ENCODE measurements at regions not wholly inside any gene's neighbourhood (a gene's known extent, or its start where the extent isn't known, plus 50 kb on each side); places are given as distances from the start of the nearest gene placed in this dataset.
"Not testable (repeated sequence)": the region's sequence is repeated elsewhere in the genome, so short reads cannot be mapped to it uniquely, and the experiment has no call there.

- no peak for DNase-seq (ENCODE audit: low read depth)
These were observed 98.2 kb upstream of the PRSS3 start for GRCh38 chr9:33697171-33697570.

DNA sequence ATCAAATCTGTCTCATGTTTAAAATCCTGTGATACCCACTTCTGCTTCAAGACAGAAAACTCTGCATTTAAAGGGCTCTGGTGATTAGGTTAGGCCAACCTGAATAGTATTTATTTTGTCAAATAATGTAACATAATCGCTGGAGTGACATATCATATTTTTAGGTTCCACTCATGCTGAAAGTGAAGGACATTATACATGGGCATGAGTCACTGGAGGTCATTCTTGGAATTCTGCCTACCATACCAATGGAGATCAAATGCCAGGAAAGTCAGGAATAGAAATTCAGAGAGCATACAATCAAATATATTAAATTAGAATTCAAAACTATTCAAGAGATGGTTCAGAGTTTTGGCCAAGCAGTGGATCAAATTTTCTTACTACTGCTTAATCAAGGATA is 97.1 kb upstream of the PRSS3 start:
- H3K27me3 ChIP-seq (ENCODE audit: control insufficient read depth, insufficient read depth, low read length), result no peaks in the 10 kb centered on the region
- TF ChIP-seq, protein P1, sequence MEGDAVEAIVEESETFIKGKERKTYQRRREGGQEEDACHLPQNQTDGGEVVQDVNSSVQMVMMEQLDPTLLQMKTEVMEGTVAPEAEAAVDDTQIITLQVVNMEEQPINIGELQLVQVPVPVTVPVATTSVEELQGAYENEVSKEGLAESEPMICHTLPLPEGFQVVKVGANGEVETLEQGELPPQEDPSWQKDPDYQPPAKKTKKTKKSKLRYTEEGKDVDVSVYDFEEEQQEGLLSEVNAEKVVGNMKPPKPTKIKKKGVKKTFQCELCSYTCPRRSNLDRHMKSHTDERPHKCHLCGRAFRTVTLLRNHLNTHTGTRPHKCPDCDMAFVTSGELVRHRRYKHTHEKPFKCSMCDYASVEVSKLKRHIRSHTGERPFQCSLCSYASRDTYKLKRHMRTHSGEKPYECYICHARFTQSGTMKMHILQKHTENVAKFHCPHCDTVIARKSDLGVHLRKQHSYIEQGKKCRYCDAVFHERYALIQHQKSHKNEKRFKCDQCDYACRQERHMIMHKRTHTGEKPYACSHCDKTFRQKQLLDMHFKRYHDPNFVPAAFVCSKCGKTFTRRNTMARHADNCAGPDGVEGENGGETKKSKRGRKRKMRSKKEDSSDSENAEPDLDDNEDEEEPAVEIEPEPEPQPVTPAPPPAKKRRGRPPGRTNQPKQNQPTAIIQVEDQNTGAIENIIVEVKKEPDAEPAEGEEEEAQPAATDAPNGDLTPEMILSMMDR (IDR thresholded peaks at IDR 0.05; ENCODE audit: insufficient read depth, low read length, poor library complexity, severe bottlenecking), result no peak
- H3K4me3 ChIP-seq (ENCODE audit: low read depth, low read length), result no peak overlapping the region
- no peak for DNase-seq (ENCODE audit: low read depth)
- no peaks in the 10 kb centered on the region for H3K36me3 ChIP-seq (ENCODE audit: control insufficient read depth, insufficient read depth, low read length)

More at GRCh38 chr9:33697171-33697570, 98.2 kb upstream of the PRSS3 start:
- TF ChIP-seq, protein P1 (IDR thresholded peaks at IDR 0.05; ENCODE audit: insufficient read depth, low read length, poor library complexity, severe bottlenecking), result no peak
- H3K4me3 ChIP-seq (ENCODE audit: low read depth, low read length), result no peak overlapping the region
- H3K27me3 ChIP-seq (ENCODE audit: control insufficient read depth, insufficient read depth, low read length), result no peaks in the 10 kb centered on the region
- H3K36me3 ChIP-seq (ENCODE audit: control insufficient read depth, insufficient read depth, low read length), result no peaks in the 10 kb centered on the region

DNA sequence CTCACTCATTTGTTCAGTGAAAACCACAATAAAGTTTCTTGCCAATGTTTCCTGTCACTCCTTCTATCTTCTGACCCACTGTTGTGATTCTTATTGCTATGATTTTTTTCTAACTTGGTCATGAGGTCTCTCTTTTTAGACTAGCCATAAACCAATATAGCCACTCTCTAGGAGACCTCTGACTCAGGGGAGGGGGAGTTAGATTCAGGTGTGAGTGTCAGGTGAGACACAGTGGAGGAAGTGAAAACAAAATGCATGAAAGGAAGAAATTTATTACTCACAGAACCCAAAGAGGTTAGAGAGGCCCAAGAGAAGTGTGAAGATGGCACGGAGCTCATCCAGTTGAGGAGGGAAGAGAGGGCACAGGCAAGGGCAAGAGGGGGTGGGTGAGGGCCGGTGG is 94.4 kb upstream of the PRSS3 start:
- H3K27me3 ChIP-seq (ENCODE audit: control insufficient read depth, insufficient read depth, low read length); H3K4me3 ChIP-seq (ENCODE audit: low read depth, low read length); DNase-seq (ENCODE audit: low read depth); H3K36me3 ChIP-seq (ENCODE audit: control insufficient read depth, insufficient read depth, low read length): not testable (repeated sequence)

DNA sequence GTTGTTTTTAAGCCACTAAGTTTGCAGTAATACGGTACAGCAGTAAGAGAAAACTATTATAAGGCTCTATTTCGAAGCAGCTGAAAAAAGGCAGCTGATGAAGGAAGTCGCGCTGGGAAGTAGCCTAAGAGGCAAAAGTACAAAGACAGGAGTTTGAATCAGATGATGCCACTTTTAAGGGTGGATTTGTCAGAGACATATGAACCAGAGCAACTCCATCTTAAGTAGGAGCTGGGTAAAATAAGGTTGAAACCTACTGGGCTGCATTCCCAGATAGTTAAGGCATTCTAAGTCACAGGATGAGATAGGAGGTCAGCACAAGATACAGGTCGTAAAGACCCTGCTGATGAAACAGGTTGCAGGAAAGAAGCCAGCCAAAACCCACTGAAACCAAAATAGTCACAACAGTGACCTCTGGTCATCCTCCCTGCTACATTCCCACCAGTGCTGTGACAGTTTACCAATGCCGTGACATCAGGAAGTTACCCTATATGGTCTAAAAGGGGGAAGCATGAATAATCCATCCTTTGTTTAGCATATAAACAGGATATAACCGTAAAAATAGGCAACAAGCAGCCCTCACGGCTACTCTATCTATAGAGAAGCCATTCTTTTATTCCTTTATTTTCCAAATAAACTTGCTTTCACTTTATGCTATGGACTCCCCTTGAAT is 91.8 kb upstream of the PRSS3 start:
- Histone ChIP-seq H3K36me3 (ENCODE audit: control insufficient read depth, insufficient read depth, low read length) (no peaks in the 10 kb centered on the region), H3K4me3 (ENCODE audit: low read depth, low read length) (no peak overlapping the region), H3K27me3 (ENCODE audit: control insufficient read depth, insufficient read depth, low read length) (no peaks in the 10 kb centered on the region)
- DNase-seq (ENCODE audit: low read depth), result no peak
- TF ChIP-seq, protein P1 (IDR thresholded peaks at IDR 0.05; ENCODE audit: insufficient read depth, low read length, poor library complexity, severe bottlenecking), result no peak

DNA sequence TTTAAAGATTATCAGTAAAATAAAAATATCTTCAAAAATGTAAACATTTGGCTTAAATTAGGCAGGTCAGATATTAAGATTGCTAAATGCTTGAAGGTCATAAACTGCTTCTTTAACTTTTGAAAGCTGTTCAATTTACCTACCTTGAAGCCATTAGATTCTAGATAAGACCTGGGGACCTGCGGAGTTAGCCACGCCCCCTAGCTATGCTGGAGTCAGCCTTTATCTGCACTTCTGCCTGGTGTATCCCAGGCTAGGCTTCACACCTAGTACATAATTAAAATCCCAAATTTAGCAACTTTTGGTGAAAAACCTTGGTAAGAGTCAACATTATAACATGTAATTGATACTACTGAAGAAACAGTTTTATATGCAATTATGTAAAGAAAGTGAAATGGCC is 89.9 kb upstream of the PRSS3 start:
- H3K27me3 ChIP-seq (ENCODE audit: control insufficient read depth, insufficient read depth, low read length); H3K4me3 ChIP-seq (ENCODE audit: low read depth, low read length); DNase-seq (ENCODE audit: low read depth); H3K36me3 ChIP-seq (ENCODE audit: control insufficient read depth, insufficient read depth, low read length): not testable (repeated sequence)

DNA sequence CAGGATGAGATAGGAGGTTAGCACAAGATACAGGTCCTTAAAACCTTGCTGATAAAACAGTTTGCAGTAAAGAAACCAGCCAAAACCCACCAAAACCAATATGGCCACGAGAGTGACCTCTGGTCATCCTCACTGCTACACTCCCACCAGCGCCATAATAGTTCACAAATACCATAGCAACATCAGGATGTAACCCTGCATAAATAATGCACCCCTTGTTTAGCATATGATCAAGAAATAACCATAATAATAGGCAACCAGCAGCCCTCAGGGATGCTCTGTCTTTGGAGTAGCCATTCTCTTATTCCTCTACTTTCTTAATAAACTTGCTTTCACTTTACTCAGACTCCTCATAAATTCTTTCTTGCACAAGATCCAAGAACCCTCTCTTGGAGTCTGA is 86.9 kb upstream of the PRSS3 start:
- no peak overlapping the region for H3K4me3 ChIP-seq (ENCODE audit: low read depth, low read length)
- no peak for DNase-seq (ENCODE audit: low read depth)
- H3K36me3 ChIP-seq (ENCODE audit: control insufficient read depth, insufficient read depth, low read length), result no peaks in the 10 kb centered on the region
- no peaks in the 10 kb centered on the region for H3K27me3 ChIP-seq (ENCODE audit: control insufficient read depth, insufficient read depth, low read length)
- TF ChIP-seq, protein P1 (IDR thresholded peaks at IDR 0.05; ENCODE audit: insufficient read depth, low read length, poor library complexity, severe bottlenecking), result no peak

GRCh38 chr9:33709269-33709668 is 86.1 kb upstream of the PRSS3 start:
- TF ChIP-seq, protein P1 (IDR thresholded peaks at IDR 0.05; ENCODE audit: insufficient read depth, low read length, poor library complexity, severe bottlenecking), result no peak
- no peak for DNase-seq (ENCODE audit: low read depth)
- H3K36me3 ChIP-seq (ENCODE audit: control insufficient read depth, insufficient read depth, low read length), result no peaks in the 10 kb centered on the region

GRCh38 chr9:33711418-33711817 is 83.9 kb upstream of the PRSS3 start:
- H3K4me3 ChIP-seq (ENCODE audit: low read depth, low read length); H3K36me3 ChIP-seq (ENCODE audit: control insufficient read depth, insufficient read depth, low read length); DNase-seq (ENCODE audit: low read depth); H3K27me3 ChIP-seq (ENCODE audit: control insufficient read depth, insufficient read depth, low read length): not testable (repeated sequence)

More at GRCh38 chr9:33709269-33709668, 86.1 kb upstream of the PRSS3 start:
- Histone ChIP-seq H3K27me3 (ENCODE audit: control insufficient read depth, insufficient read depth, low read length) (no peaks in the 10 kb centered on the region), H3K4me3 (ENCODE audit: low read depth, low read length) (no peak overlapping the region)

Data from kidney epithelial cell (primary cell).